GM23338 (cell line): ENCODE measurements at regions not wholly inside any gene's neighbourhood (a gene's known extent, or its start where the extent isn't known, plus 50 kb on each side); places are given as distances from the start of the nearest gene placed in this dataset.

ENCODE experiments used
- ATAC-seq: fragments of 200-7000 bp; cut with Tn5 transposase; 3 replicates; pipeline ENCODE4 v1.9.1; 2020
- DNase-seq: peaks from one replicate; pipeline ENCODE4 v3.0.0-alpha.2; 2015; ENCODE audit warnings: low spot score
- H2AFZ ChIP-seq: fragments of 200-600 bp; sonication (generic); 2 replicates; pipeline ENCODE4 v1.8.0; 2016; ENCODE audit warnings: antibody characterized with exemption, mild to moderate bottlenecking, moderate library complexity
- H3F3A ChIP-seq: fragments of 200-600 bp; sonication (generic); replicated peaks from 2 replicates; pipeline ENCODE4 v1.8.0; 2017; ENCODE audit warnings: antibody characterized with exemption, mixed run types, low read depth
- H3K27ac ChIP-seq: fragments of 200-600 bp; sonication (generic); 2 replicates; pipeline ENCODE4 v1.6.1; 2016; ENCODE audit warnings: low read depth
- H3K27me3 ChIP-seq: fragments of 200-600 bp; sonication (generic); 2 replicates; pipeline ENCODE4 v1.8.0; 2016; ENCODE audit warnings: mild to moderate bottlenecking, mixed run types, moderate library complexity; ENCODE audit not compliant: insufficient read depth
- H3K36me3 ChIP-seq: fragments of 200-600 bp; sonication (generic); 2 replicates; pipeline ENCODE4 v1.8.0; 2016; ENCODE audit warnings: mild to moderate bottlenecking; ENCODE audit not compliant: insufficient read depth
- H3K4me1 ChIP-seq: fragments of 200-600 bp; sonication (generic); 2 replicates; pipeline ENCODE4 v1.8.0; 2016; ENCODE audit warnings: mild to moderate bottlenecking, moderate library complexity; ENCODE audit not compliant: insufficient read depth
- H3K4me2 ChIP-seq: fragments of 200-600 bp; sonication (generic); 2 replicates; pipeline ENCODE4 v1.7.1; 2017; ENCODE audit warnings: mixed run types
- H3K4me3 ChIP-seq: fragments of 200-600 bp; sonication (generic); 2 replicates; pipeline ENCODE4 v1.6.1; 2016; ENCODE audit warnings: mixed run types
- H3K79me2 ChIP-seq: fragments of 200-600 bp; sonication (generic); replicated peaks from 2 replicates; pipeline ENCODE4 v1.8.0; 2017; ENCODE audit warnings: mild to moderate bottlenecking; ENCODE audit not compliant: insufficient read depth
- H3K9me2 ChIP-seq: fragments of 200-600 bp; sonication (generic); 2 replicates; pipeline ENCODE4 v1.8.0; 2017; ENCODE audit not compliant: insufficient read depth
- H4K20me1 ChIP-seq: fragments of 200-600 bp; sonication (generic); replicated peaks from 2 replicates; pipeline ENCODE4 v1.8.0; 2017; ENCODE audit warnings: mild to moderate bottlenecking; ENCODE audit not compliant: insufficient read depth
- H3K27ac Mint-ChIP-seq: 2 replicates; pipeline ENCODE4 v1.8.0; 2020; ENCODE audit warnings: inconsistent platforms, mild to moderate bottlenecking, moderate library complexity, mixed read lengths
- H3K27me3 Mint-ChIP-seq: 3 replicates; pipeline ENCODE4 v1.8.0; 2022; ENCODE audit warnings: low read depth, mild to moderate bottlenecking, moderate library complexity, mixed read lengths, inconsistent platforms; ENCODE audit not compliant: insufficient read depth, poor library complexity
- H3K36me3 Mint-ChIP-seq: 3 replicates; pipeline ENCODE4 v1.8.0; 2021; ENCODE audit warnings: low read depth, mild to moderate bottlenecking, inconsistent platforms, moderate library complexity, mixed read lengths
- H3K4me1 Mint-ChIP-seq: 3 replicates; pipeline ENCODE4 v1.8.0; 2020; ENCODE audit warnings: mild to moderate bottlenecking, inconsistent platforms, mixed read lengths
- H3K4me3 Mint-ChIP-seq: 3 replicates; pipeline ENCODE4 v1.8.0; 2021; ENCODE audit warnings: moderate library complexity, mild to moderate bottlenecking, inconsistent platforms, mixed read lengths
- H3K9me3 Mint-ChIP-seq: 3 replicates; pipeline ENCODE4 v1.8.0; 2020; ENCODE audit warnings: moderate library complexity, mild to moderate bottlenecking, inconsistent platforms, mixed read lengths
- EZH2 ChIP-seq: fragments of 200-600 bp; sonication (generic); IDR thresholded peaks from one replicate; pipeline ENCODE4 v1.8.0; 2017; ENCODE audit warnings: antibody characterized with exemption, mild to moderate bottlenecking, low read depth; ENCODE audit not compliant: unreplicated experiment
- EZH2phosphoT487 ChIP-seq: fragments of 200-600 bp; sonication (generic); IDR thresholded peaks from one replicate; pipeline ENCODE4 v1.8.1; 2018; ENCODE audit warnings: antibody characterized with exemption; ENCODE audit not compliant: unreplicated experiment
- POLR2AphosphoS5 ChIP-seq: IDR thresholded peaks from 2 replicates; pipeline ENCODE4 v1.6.1; 2016; ENCODE audit warnings: antibody characterized with exemption, low read depth
- REST ChIP-seq: IDR thresholded peaks from one replicate; pipeline ENCODE4 v1.6.1; 2018; ENCODE audit warnings: antibody characterized with exemption; ENCODE audit not compliant: unreplicated experiment
- STAT1 ChIP-seq: IDR thresholded peaks from one replicate; pipeline ENCODE4 v1.6.1; 2016; ENCODE audit warnings: antibody characterized with exemption; ENCODE audit not compliant: unreplicated experiment
- ZNF114 ChIP-seq: fragments of 250-450 bp; sonication (Bioruptor Pico); IDR thresholded peaks from 2 replicates; pipeline ENCODE4 v1.5.0; 2020; ENCODE audit warnings: mild to moderate bottlenecking, moderate library complexity
- ZNF331 ChIP-seq: fragments of 250-450 bp; sonication (Bioruptor Pico); IDR thresholded peaks from 2 replicates; pipeline ENCODE4 v1.5.0; 2020; ENCODE audit warnings: low read depth, mild to moderate bottlenecking, moderate library complexity
- TF ChIP-seq, protein P1 (sequence below): fragments of 250-450 bp; sonication (Bioruptor Pico); IDR thresholded peaks from 2 replicates; pipeline ENCODE4 v1.5.0; 2020; ENCODE audit warnings: mild to moderate bottlenecking, moderate library complexity

DNA sequence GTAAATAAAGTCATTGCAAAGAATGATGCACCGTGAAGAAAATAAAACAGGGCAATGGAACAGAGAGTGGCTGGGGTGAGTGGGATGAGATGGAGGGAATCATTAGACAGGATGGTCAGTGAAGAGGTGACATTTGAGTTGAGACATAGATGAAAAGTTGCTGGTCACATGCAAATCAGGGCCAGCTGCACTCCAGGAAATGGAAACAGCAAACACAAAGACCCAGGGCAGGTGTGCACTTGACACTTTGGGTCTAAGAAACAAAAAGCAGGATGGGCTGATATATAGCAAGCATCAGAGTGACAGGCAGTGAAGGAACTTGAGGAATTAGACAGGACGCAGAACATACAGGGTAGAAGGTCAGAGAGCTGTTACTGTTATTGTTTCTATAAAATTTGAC lies 171.5 kb upstream of the RIPOR2 start:
- Mint-ChIP-seq H3K27me3 (no peaks in the 10 kb centered on the region), H3K27ac (no peak overlapping the region), H3K4me3 (no peak overlapping the region), H3K36me3 (no peaks in the 10 kb centered on the region), H3K9me3 (no peaks in the 10 kb centered on the region), H3K4me1 (peaks cover 4% of the 10 kb centered on the region; the same call in 2 of the 3 replicates)
- Histone ChIP-seq H3K9me2 (no peaks in the 10 kb centered on the region; the same call in 1 of the 2 replicates), H3K27me3 (no peaks in the 10 kb centered on the region), H3K36me3 (no peaks in the 10 kb centered on the region), H3K27ac (no peak overlapping the region), H3K4me1 (no peaks in the 10 kb centered on the region), H3F3A (no peaks in the 10 kb centered on the region), H3K4me3 (no peak overlapping the region), H2AFZ (no peak overlapping the region), H3K4me2 (no peak overlapping the region), H3K79me2 (no peaks in the 10 kb centered on the region), H4K20me1 (no peaks in the 10 kb centered on the region)
- DNase-seq = no peak
- TF ChIP-seq STAT1 (no peak), ZNF114 (CRISPR knock-in tag) (no peak), ZNF331 (no peak), POLR2AphosphoS5 (no peak)
- ATAC-seq = no peak

- Histone ChIP-seq H3K36me3 (no peaks in the 10 kb centered on the region), H4K20me1 (no peaks in the 10 kb centered on the region), H3K4me1 (no peaks in the 10 kb centered on the region), H3K27ac (no peak overlapping the region), H3F3A (no peaks in the 10 kb centered on the region), H3K4me2 (no peak overlapping the region), H2AFZ (peak overlapping the region; percentile 87; the same call in 1 of the 2 replicates), H3K27me3 (no peaks in the 10 kb centered on the region), H3K9me2 (no peaks in the 10 kb centered on the region; the same call in 1 of the 2 replicates), H3K79me2 (no peaks in the 10 kb centered on the region), H3K4me3 (no peak overlapping the region)
- H3K4me1 Mint-ChIP-seq = peaks cover 8% of the 10 kb centered on the region; the same call in 2 of the 3 replicates
- no peak for TF ChIP-seq EZH2
- TF ChIP-seq, protein P1, sequence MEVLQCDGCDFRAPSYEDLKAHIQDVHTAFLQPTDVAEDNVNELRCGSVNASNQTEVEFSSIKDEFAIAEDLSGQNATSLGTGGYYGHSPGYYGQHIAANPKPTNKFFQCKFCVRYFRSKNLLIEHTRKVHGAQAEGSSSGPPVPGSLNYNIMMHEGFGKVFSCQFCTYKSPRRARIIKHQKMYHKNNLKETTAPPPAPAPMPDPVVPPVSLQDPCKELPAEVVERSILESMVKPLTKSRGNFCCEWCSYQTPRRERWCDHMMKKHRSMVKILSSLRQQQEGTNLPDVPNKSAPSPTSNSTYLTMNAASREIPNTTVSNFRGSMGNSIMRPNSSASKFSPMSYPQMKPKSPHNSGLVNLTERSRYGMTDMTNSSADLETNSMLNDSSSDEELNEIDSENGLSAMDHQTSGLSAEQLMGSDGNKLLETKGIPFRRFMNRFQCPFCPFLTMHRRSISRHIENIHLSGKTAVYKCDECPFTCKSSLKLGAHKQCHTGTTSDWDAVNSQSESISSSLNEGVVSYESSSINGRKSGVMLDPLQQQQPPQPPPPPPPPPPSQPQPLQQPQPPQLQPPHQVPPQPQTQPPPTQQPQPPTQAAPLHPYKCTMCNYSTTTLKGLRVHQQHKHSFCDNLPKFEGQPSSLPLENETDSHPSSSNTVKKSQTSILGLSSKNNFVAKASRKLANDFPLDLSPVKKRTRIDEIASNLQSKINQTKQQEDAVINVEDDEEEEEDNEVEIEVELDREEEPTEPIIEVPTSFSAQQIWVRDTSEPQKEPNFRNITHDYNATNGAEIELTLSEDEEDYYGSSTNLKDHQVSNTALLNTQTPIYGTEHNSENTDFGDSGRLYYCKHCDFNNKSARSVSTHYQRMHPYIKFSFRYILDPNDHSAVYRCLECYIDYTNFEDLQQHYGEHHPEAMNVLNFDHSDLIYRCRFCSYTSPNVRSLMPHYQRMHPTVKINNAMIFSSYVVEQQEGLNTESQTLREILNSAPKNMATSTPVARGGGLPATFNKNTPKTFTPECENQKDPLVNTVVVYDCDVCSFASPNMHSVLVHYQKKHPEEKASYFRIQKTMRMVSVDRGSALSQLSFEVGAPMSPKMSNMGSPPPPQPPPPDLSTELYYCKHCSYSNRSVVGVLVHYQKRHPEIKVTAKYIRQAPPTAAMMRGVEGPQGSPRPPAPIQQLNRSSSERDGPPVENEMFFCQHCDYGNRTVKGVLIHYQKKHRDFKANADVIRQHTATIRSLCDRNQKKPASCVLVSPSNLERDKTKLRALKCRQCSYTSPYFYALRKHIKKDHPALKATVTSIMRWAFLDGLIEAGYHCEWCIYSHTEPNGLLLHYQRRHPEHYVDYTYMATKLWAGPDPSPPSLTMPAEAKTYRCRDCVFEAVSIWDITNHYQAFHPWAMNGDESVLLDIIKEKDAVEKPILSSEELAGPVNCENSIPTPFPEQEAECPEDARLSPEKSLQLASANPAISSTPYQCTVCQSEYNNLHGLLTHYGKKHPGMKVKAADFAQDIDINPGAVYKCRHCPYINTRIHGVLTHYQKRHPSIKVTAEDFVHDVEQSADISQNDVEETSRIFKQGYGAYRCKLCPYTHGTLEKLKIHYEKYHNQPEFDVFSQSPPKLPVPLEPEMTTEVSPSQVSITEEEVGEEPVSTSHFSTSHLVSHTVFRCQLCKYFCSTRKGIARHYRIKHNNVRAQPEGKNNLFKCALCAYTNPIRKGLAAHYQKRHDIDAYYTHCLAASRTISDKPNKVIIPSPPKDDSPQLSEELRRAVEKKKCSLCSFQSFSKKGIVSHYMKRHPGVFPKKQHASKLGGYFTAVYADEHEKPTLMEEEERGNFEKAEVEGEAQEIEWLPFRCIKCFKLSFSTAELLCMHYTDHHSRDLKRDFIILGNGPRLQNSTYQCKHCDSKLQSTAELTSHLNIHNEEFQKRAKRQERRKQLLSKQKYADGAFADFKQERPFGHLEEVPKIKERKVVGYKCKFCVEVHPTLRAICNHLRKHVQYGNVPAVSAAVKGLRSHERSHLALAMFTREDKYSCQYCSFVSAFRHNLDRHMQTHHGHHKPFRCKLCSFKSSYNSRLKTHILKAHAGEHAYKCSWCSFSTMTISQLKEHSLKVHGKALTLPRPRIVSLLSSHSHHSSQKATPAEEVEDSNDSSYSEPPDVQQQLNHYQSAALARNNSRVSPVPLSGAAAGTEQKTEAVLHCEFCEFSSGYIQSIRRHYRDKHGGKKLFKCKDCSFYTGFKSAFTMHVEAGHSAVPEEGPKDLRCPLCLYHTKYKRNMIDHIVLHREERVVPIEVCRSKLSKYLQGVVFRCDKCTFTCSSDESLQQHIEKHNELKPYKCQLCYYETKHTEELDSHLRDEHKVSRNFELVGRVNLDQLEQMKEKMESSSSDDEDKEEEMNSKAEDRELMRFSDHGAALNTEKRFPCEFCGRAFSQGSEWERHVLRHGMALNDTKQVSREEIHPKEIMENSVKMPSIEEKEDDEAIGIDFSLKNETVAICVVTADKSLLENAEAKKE = no peak
- TF ChIP-seq STAT1 = no peak
- no peak for TF ChIP-seq ZNF331
- TF ChIP-seq EZH2phosphoT487 = no peak
- no peak for TF ChIP-seq POLR2AphosphoS5
- TF ChIP-seq REST = no peak
- no peaks in the 10 kb centered on the region for H3K9me3 Mint-ChIP-seq
- H3K27ac Mint-ChIP-seq = no peak overlapping the region
- no peak overlapping the region for H3K4me3 Mint-ChIP-seq
- no peaks in the 10 kb centered on the region for H3K36me3 Mint-ChIP-seq
- DNase-seq (no peak), ATAC-seq (no peak)
- peaks cover 1% of the 10 kb centered on the region for H3K27me3 Mint-ChIP-seq
These were observed 167.4 kb upstream of the CARMIL1 start for GRCh38 chr6:25111782-25112181.
